Glutamatergic neuron (in vitro differentiated cells): ENCODE measurements at regions not wholly inside any gene's neighbourhood (a gene's known extent, or its start where the extent isn't known, plus 50 kb on each side); places are given as distances from the start of the nearest gene placed in this dataset.

Experiments used
- DNase-seq: peaks from one replicate; pipeline ENCODE4 v3.0.0; 2022
- H3K27ac Mint-ChIP-seq: one replicate; pipeline ENCODE4 v1.8.0; 2020; ENCODE audit warnings: mild to moderate bottlenecking, mixed read lengths, inconsistent platforms; ENCODE audit not compliant: unreplicated experiment
- H3K27me3 Mint-ChIP-seq: one replicate; pipeline ENCODE4 v1.8.0; 2020; ENCODE audit warnings: mild to moderate bottlenecking, moderate library complexity, mixed read lengths, inconsistent platforms; ENCODE audit not compliant: unreplicated experiment
- H3K36me3 Mint-ChIP-seq: one replicate; pipeline ENCODE4 v1.8.0; 2020; ENCODE audit warnings: mild to moderate bottlenecking, mixed read lengths, inconsistent platforms; ENCODE audit not compliant: unreplicated experiment
- H3K4me1 Mint-ChIP-seq: one replicate; pipeline ENCODE4 v1.8.0; 2020; ENCODE audit warnings: mild to moderate bottlenecking, low read depth, mixed read lengths, inconsistent platforms; ENCODE audit not compliant: unreplicated experiment
- H3K4me3 Mint-ChIP-seq: one replicate; pipeline ENCODE4 v1.8.0; 2020; ENCODE audit warnings: mild to moderate bottlenecking, mixed read lengths, inconsistent platforms; ENCODE audit not compliant: unreplicated experiment
- H3K9me3 Mint-ChIP-seq: one replicate; pipeline ENCODE4 v1.8.0; 2020; ENCODE audit warnings: mild to moderate bottlenecking, moderate library complexity, mixed read lengths, inconsistent platforms; ENCODE audit not compliant: unreplicated experiment
- TF ChIP-seq, protein P1 (sequence below): fragments of 200-600 bp; sonication (generic); IDR thresholded peaks from one replicate; pipeline ENCODE4 v1.5.0; 2021; ENCODE audit not compliant: partially characterized antibody, unreplicated experiment

- Mint-ChIP-seq H3K36me3 (no peaks in the 10 kb centered on the region), H3K4me1 (no peaks in the 10 kb centered on the region), H3K9me3 (no peaks in the 10 kb centered on the region), H3K27ac (no peak overlapping the region), H3K27me3 (peaks cover 1% of the 10 kb centered on the region), H3K4me3 (no peak overlapping the region)
- no peak for DNase-seq
- TF ChIP-seq, protein P1, sequence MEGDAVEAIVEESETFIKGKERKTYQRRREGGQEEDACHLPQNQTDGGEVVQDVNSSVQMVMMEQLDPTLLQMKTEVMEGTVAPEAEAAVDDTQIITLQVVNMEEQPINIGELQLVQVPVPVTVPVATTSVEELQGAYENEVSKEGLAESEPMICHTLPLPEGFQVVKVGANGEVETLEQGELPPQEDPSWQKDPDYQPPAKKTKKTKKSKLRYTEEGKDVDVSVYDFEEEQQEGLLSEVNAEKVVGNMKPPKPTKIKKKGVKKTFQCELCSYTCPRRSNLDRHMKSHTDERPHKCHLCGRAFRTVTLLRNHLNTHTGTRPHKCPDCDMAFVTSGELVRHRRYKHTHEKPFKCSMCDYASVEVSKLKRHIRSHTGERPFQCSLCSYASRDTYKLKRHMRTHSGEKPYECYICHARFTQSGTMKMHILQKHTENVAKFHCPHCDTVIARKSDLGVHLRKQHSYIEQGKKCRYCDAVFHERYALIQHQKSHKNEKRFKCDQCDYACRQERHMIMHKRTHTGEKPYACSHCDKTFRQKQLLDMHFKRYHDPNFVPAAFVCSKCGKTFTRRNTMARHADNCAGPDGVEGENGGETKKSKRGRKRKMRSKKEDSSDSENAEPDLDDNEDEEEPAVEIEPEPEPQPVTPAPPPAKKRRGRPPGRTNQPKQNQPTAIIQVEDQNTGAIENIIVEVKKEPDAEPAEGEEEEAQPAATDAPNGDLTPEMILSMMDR, result no peak
Observed at GRCh38 chr9:107807183-107807582, 317.6 kb upstream of the KLF4 start.

GRCh38 chr9:107805201-107805600 is 315.6 kb upstream of the KLF4 start:
- DNase-seq, result no peak
- no peaks in the 10 kb centered on the region for H3K36me3 Mint-ChIP-seq
- no peaks in the 10 kb centered on the region for H3K9me3 Mint-ChIP-seq
- TF ChIP-seq, protein P1, result no peak
- H3K4me1 Mint-ChIP-seq, result no peaks in the 10 kb centered on the region
- H3K27me3 Mint-ChIP-seq, result peaks cover 1% of the 10 kb centered on the region
- H3K27ac Mint-ChIP-seq, result no peak overlapping the region
- H3K4me3 Mint-ChIP-seq, result no peak overlapping the region

GRCh38 chr9:107794259-107794658 is 304.7 kb upstream of the KLF4 start:
- TF ChIP-seq, protein P1, result no peak
- Mint-ChIP-seq H3K36me3 (no peaks in the 10 kb centered on the region), H3K9me3 (no peaks in the 10 kb centered on the region), H3K4me1 (no peaks in the 10 kb centered on the region), H3K4me3 (no peak overlapping the region), H3K27ac (no peak overlapping the region), H3K27me3 (no peaks in the 10 kb centered on the region)
- DNase-seq, result no peak

DNA sequence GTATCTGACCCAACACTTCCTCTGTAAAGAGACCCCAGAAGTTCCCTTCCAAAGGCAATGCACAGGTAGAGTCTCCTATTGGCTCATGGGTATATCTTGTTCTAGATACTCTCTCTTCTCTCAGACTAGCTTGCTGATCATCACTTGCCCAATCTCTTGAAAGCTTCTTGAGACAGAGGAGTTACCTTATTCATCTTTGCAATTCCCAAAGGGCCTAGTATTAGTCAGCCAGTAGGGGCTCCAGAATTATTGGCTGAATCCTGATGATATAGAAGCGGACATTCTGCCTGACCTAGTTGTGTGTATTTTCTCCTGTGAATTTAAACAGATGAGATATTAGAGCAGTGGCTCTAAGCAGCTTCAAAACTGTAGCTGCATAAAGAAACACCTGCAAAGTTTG is 304.0 kb upstream of the KLF4 start:
- Mint-ChIP-seq H3K4me1 (no peaks in the 10 kb centered on the region), H3K27ac (no peak overlapping the region), H3K9me3 (no peaks in the 10 kb centered on the region), H3K27me3 (no peaks in the 10 kb centered on the region), H3K4me3 (no peak overlapping the region), H3K36me3 (no peaks in the 10 kb centered on the region)
- TF ChIP-seq, protein P1, result no peak
- no peak for DNase-seq

DNA sequence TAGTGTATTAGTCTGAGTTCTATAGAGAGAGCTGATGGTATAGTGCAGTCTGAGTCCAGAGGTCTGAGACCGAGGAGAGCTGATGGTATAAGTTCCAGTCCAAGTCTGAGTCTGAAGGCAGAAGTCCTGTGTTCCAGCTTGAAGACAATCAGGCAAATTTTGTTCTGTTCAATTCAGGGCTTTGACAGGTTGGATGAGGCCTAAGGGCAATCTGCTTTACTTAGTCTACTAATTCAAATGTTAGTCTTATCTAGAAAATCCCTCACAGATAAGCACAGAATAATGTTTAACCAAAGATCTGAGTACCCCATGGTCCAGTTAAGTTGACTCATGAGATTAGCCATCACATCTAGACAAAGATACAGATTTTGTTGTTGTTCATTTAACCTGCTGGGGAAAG is 303.0 kb upstream of the KLF4 start:
- H3K4me1 Mint-ChIP-seq, result no peaks in the 10 kb centered on the region
- no peaks in the 10 kb centered on the region for H3K36me3 Mint-ChIP-seq
- no peaks in the 10 kb centered on the region for H3K9me3 Mint-ChIP-seq
- no peak for DNase-seq
- TF ChIP-seq, protein P1, result no peak
- H3K27me3 Mint-ChIP-seq, result peaks cover 2% of the 10 kb centered on the region
- no peak overlapping the region for H3K27ac Mint-ChIP-seq
- H3K4me3 Mint-ChIP-seq, result no peak overlapping the region
